Transverse colon (tissue), 4 donors: ENCODE measurements at regions not wholly inside any gene's neighbourhood (a gene's known extent, or its start where the extent isn't known, plus 50 kb on each side); places are given as distances from the start of the nearest gene placed in this dataset.

ENCODE experiments used
- CTCF ChIP-seq, 5 experiments: fragments of 200-600 bp in 3 of 5; fragments of 450-650 bp in 2 of 5; sonication (generic) in 3 of 5; IDR thresholded peaks; 1 replicate in 2 of 5; 2 replicates in 3 of 5; pipeline ENCODE4 v1.5.1; 2016 to 2017; ENCODE audit warnings: antibody characterized with exemption in 5 of 5, inconsistent platforms in 3 of 5, mild to moderate bottlenecking in 2 of 5, moderate library complexity in 1 of 5
- POLR2A ChIP-seq: fragments of 450-650 bp; IDR thresholded peaks from one replicate; pipeline ENCODE4 v1.6.1; 2016; ENCODE audit warnings: antibody characterized with exemption, mild to moderate bottlenecking, moderate library complexity
- POLR2AphosphoS5 ChIP-seq, 3 donors: sonication (generic); formaldehyde crosslinking; IDR thresholded peaks; one replicate each; pipeline ENCODE4 v1.6.1; 2016; ENCODE audit warnings: antibody characterized with exemption in 3 of 3

GRCh38 chr18:1541478-1541877 is 636.8 kb downstream of the ADCYAP1 start:
- TF ChIP-seq CTCF (IDR thresholded peaks at IDR 0.05), result no peak
- TF ChIP-seq POLR2AphosphoS5 (IDR thresholded peaks at IDR 0.05), result no peak
- TF ChIP-seq POLR2A, result no peak
